Neural crest cell (in vitro differentiated cells): ENCODE measurements at regions not wholly inside any gene's neighbourhood (a gene's known extent, or its start where the extent isn't known, plus 50 kb on each side); places are given as distances from the start of the nearest gene placed in this dataset.

Experiments
- DNase-seq: peaks from one replicate; pipeline ENCODE4 v3.0.0; 2021; ENCODE audit warnings: low read depth, mixed read lengths, low spot score
- H3K27ac Mint-ChIP-seq: one replicate; pipeline ENCODE4 v1.8.0; 2021; ENCODE audit warnings: mild to moderate bottlenecking, mixed read lengths; ENCODE audit not compliant: unreplicated experiment
- H3K27me3 Mint-ChIP-seq: 2 replicates; pipeline ENCODE4 v1.8.0; 2021; ENCODE audit warnings: low read depth, mild to moderate bottlenecking, mixed read lengths
- H3K36me3 Mint-ChIP-seq: 2 replicates; pipeline ENCODE4 v1.8.0; 2021; ENCODE audit warnings: low read depth, mild to moderate bottlenecking, mixed read lengths
- H3K4me1 Mint-ChIP-seq: 2 replicates; pipeline ENCODE4 v1.8.0; 2021; ENCODE audit warnings: mixed read lengths
- H3K4me3 Mint-ChIP-seq: one replicate; pipeline ENCODE4 v1.8.0; 2021; ENCODE audit warnings: mild to moderate bottlenecking, mixed read lengths
- H3K9me3 Mint-ChIP-seq: 2 replicates; pipeline ENCODE4 v1.8.0; 2021; ENCODE audit warnings: mixed read lengths
- TF ChIP-seq, protein P1 (sequence below): fragments of 200-600 bp; sonication (generic); conservative IDR thresholded peaks from 2 replicates; pipeline ENCODE4 v1.5.0; 2021; ENCODE audit warnings: antibody characterized with exemption, mild to moderate bottlenecking

DNA sequence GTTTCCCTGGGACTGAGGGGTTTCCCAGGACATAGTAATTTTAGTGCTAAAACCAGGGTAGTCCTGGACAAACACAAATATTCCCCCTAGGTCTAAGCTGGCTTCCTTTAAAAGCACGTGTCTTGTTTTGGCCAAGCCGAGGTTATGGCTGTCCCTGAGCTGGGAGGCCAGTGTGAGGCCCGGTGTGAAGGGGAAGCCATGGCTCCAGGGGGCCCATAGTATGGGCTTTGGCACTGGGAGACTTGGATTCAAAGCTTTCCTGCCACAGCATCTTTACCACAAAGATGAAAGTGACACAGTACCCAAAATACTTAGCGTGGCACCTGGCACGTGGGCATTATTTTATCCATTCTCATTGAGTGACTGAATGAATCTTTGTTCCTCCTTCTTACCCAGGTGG is 345.2 kb downstream of the ZNF536 start:
- peaks cover 29% of the 10 kb centered on the region for H3K27me3 Mint-ChIP-seq
- H3K9me3 Mint-ChIP-seq = no peaks in the 10 kb centered on the region
- H3K36me3 Mint-ChIP-seq = no peaks in the 10 kb centered on the region
- H3K4me1 Mint-ChIP-seq = peaks cover 20% of the 10 kb centered on the region
- no peak for DNase-seq
- no peak overlapping the region for H3K27ac Mint-ChIP-seq
- TF ChIP-seq, protein P1, sequence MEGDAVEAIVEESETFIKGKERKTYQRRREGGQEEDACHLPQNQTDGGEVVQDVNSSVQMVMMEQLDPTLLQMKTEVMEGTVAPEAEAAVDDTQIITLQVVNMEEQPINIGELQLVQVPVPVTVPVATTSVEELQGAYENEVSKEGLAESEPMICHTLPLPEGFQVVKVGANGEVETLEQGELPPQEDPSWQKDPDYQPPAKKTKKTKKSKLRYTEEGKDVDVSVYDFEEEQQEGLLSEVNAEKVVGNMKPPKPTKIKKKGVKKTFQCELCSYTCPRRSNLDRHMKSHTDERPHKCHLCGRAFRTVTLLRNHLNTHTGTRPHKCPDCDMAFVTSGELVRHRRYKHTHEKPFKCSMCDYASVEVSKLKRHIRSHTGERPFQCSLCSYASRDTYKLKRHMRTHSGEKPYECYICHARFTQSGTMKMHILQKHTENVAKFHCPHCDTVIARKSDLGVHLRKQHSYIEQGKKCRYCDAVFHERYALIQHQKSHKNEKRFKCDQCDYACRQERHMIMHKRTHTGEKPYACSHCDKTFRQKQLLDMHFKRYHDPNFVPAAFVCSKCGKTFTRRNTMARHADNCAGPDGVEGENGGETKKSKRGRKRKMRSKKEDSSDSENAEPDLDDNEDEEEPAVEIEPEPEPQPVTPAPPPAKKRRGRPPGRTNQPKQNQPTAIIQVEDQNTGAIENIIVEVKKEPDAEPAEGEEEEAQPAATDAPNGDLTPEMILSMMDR = no peak
- H3K4me3 Mint-ChIP-seq = no peak overlapping the region

DNA sequence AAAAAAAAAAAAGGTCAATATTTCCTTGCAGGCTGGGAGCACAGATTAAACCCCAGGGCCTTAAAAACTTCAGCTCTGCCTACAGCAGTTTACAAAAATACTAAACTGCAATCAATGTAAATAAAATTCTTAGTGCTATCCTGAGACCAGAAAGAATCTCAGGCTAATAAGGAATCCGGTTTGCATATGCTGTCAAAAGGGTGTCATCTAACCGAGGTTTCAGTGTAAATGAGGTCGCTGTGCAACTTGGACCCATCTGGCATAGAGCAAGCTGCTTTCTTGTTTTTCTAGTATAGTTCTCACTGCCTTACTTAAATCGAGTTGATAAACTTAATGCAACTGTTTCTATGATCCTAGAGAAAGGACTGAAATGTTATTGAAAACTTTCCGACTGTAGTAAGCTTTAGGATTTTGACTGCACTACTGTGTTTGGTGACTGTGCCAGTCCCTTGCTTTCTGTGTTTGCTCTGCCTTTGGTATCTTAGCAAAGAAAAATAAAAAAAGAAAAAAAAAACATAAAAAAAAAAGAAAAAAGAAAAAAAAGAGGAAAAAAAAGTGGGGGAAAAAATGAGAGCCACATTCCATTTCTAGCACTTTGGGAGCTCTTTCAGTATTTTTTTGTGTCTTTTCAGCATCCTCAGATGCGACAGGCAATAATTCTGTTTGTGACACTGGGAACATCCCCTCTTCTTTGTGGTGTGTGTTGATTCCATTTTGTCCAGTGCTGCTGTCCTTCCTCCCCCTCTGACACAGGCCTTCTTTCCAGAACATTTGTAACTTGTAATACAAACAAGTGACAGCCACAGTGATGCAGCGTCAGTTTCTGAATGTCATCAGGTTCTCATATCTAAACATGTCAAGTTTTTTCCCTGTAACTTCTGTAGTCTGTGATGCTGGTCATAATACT is 340.5 kb downstream of the ZNF536 start:
- DNase-seq = no peak
- Mint-ChIP-seq H3K4me3 (no peak overlapping the region), H3K27ac (no peak overlapping the region), H3K4me1 (peaks cover 11% of the 10 kb centered on the region), H3K9me3 (no peaks in the 10 kb centered on the region), H3K36me3 (no peaks in the 10 kb centered on the region), H3K27me3 (peaks cover 45% of the 10 kb centered on the region)
- TF ChIP-seq, protein P1 = no peak

DNA sequence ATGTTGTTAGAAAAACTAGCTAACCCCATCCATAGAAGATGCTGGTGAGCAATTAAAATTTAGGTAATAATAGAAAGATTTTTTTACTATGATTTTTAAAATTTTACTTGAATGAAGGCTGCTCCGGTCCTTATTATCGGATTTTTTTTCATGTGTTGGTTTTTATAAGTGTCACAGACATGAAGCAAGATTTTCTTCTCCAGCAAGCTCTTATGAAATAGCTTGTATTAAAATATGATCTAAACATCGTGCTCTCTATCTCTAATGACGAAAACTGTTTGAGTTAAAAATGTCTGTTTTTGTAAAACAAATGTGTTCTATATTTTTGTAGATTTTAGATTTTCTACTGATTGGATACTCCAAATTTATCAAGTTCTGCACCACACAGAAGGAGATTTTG is 339.6 kb downstream of the ZNF536 start:
- TF ChIP-seq, protein P1 = no peak
- H3K27ac Mint-ChIP-seq = no peak overlapping the region
- peaks cover 11% of the 10 kb centered on the region for H3K4me1 Mint-ChIP-seq
- H3K4me3 Mint-ChIP-seq = no peak overlapping the region
- H3K9me3 Mint-ChIP-seq = no peaks in the 10 kb centered on the region
- peaks cover 43% of the 10 kb centered on the region for H3K27me3 Mint-ChIP-seq
- DNase-seq = no peak
- no peaks in the 10 kb centered on the region for H3K36me3 Mint-ChIP-seq

DNA sequence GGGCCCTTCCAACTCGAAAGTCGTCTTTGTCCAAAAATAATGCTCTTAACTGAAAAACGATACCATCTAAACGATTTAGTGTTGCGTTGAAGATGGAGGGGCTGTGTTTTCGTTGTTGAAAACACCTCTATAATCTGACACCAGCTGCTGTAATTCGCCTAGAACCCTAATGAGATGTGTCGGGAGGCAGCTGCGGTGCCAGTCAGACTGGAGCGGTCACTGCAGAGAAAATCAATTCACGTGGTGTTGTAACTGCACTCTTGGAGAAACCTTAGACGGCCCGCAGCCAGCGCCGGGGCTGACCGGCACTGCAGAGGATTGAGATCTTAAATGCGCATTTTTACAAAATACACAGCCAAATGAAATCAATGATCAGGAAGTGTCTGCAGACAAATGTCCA is 339.1 kb downstream of the ZNF536 start:
- H3K4me3 Mint-ChIP-seq = no peak overlapping the region
- H3K27ac Mint-ChIP-seq = no peak overlapping the region
- peaks cover 11% of the 10 kb centered on the region for H3K4me1 Mint-ChIP-seq
- TF ChIP-seq, protein P1 = no peak
- peaks cover 40% of the 10 kb centered on the region for H3K27me3 Mint-ChIP-seq
- DNase-seq = no peak
- H3K36me3 Mint-ChIP-seq = no peaks in the 10 kb centered on the region
- no peaks in the 10 kb centered on the region for H3K9me3 Mint-ChIP-seq

DNA sequence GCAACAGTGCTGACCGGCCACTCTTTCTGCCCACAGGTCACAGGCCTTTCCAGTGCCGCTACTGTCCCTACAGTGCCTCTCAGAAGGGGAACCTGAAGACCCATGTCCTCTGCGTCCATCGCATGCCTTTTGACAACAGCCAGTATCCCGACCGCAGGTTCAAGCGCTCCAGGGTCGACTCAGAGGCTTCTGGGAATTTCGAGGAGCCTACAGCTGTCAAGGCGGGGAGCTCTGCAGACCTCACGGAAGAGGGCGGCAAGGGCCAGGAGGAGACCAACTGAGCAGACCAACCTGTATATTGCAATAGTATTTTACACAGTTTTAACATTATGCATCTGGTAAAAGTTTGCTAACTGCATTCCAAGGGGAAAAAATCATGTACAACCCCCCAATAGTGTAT is 338.5 kb downstream of the ZNF536 start:
- H3K27ac Mint-ChIP-seq = no peak overlapping the region
- H3K4me3 Mint-ChIP-seq = no peak overlapping the region
- DNase-seq = no peak
- H3K4me1 Mint-ChIP-seq = peaks cover 11% of the 10 kb centered on the region
- TF ChIP-seq, protein P1 = no peak
- no peaks in the 10 kb centered on the region for H3K36me3 Mint-ChIP-seq
- no peaks in the 10 kb centered on the region for H3K9me3 Mint-ChIP-seq
- H3K27me3 Mint-ChIP-seq = peaks cover 40% of the 10 kb centered on the region
